NB4 (cell line): ENCODE measurements at regions not wholly inside any gene's neighbourhood (a gene's known extent, or its start where the extent isn't known, plus 50 kb on each side); places are given as distances from the start of the nearest gene placed in this dataset.

ENCODE experiments used
- DNase-seq: peaks from one replicate; pipeline ENCODE4 v3.0.0; 2010; ENCODE audit warnings: low read depth
- H3K4me3 ChIP-seq: one replicate; pipeline ENCODE4 v1.5.1; 2011; ENCODE audit warnings: mild to moderate bottlenecking, low read depth, low read length, moderate library complexity
- CTCF ChIP-seq: IDR thresholded peaks from one replicate; pipeline ENCODE4 v1.5.1; 2012; ENCODE audit warnings: low read depth, low read length
- MAX ChIP-seq: IDR thresholded peaks from 2 replicates; pipeline ENCODE4 v1.6.1; 2011; ENCODE audit warnings: low read depth, low read length
- MYC ChIP-seq: IDR thresholded peaks from 2 replicates; pipeline ENCODE4 v1.6.1; 2011; ENCODE audit warnings: low read depth, low read length
- POLR2A ChIP-seq: IDR thresholded peaks from 2 replicates; pipeline ENCODE4 v1.6.1; 2011; ENCODE audit warnings: mild to moderate bottlenecking; ENCODE audit not compliant: insufficient read length; ENCODE audit errors: extremely low read depth

GRCh38 chr12:132439333-132439904 is 50.5 kb upstream of the FBRSL1 start:
- H3K4me3 ChIP-seq: no peak overlapping the region
- DNase-seq: peak; percentile 73
- TF ChIP-seq MYC (0 out of 2 replicates have a peak, but pooled peaks have one; percentile 27), CTCF (peak; percentile 51), POLR2A (no peak), MAX (peak; percentile 64)

GRCh38 chr12:132438726-132439125 is 51.2 kb upstream of the FBRSL1 start:
- H3K4me3 ChIP-seq: no peak overlapping the region
- TF ChIP-seq POLR2A: no peak
- no peak for DNase-seq

- H3K4me3 ChIP-seq: no peak overlapping the region
- DNase-seq: no peak
- TF ChIP-seq MYC (no peak), CTCF (no peak), POLR2A (no peak), MAX (no peak)
Observed at GRCh38 chr12:132437943-132438700, 51.8 kb upstream of the FBRSL1 start.

GRCh38 chr12:132437252-132437932 is 52.6 kb upstream of the FBRSL1 start:
- TF ChIP-seq POLR2A (no peak), MYC (no peak), MAX (no peak), CTCF (no peak)
- H3K4me3 ChIP-seq: no peak overlapping the region
- DNase-seq: peak; percentile 62

GRCh38 chr12:132436791-132437251 is 53.1 kb upstream of the FBRSL1 start:
- TF ChIP-seq CTCF (no peak), MYC (no peak), MAX (no peak), POLR2A (no peak)
- H3K4me3 ChIP-seq: no peak overlapping the region
- DNase-seq: no peak

- H3K4me3 ChIP-seq: no peak overlapping the region
- no peak for DNase-seq
- TF ChIP-seq MAX (no peak), MYC (no peak), CTCF (no peak), POLR2A (no peak)
Observed at GRCh38 chr12:132435486-132436187, 54.3 kb upstream of the FBRSL1 start.
